ENCODE measurements at regions not wholly inside any gene's neighbourhood (a gene's known extent, or its start where the extent isn't known, plus 50 kb on each side); places are given as distances from the start of the nearest gene placed in this dataset.
A peak's percentile ranks its signal among the peaks of the same experiment; 100 is the strongest.
"Not testable (repeated sequence)": the region's sequence is repeated elsewhere in the genome, so short reads cannot be mapped to it uniquely, and the experiment has no call there.

DNA sequence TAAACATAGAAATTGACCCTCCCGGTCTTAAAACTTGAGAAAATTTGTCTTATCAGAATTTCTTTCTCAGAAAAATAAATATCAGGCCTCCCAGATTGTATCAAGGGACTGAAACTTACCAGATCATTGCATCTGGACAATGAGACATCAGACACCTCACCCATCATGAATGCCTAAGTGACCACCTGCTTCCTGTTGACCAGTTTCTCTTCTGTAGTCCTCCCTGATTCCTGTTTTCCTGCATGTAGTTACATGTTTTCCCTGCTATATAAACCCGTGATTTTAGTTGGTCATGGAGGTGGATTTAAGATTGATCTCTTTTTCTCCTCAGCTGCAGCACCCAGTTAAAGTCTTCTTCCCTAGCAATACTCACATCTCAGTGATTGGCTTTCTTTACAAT is 548.1 kb downstream of the PPP4R3C start:
- DNase-seq (ENCODE audit: low spot score), result no peak
- intact Hi-C loops (cut with DNase I), result no loop called here

DNA sequence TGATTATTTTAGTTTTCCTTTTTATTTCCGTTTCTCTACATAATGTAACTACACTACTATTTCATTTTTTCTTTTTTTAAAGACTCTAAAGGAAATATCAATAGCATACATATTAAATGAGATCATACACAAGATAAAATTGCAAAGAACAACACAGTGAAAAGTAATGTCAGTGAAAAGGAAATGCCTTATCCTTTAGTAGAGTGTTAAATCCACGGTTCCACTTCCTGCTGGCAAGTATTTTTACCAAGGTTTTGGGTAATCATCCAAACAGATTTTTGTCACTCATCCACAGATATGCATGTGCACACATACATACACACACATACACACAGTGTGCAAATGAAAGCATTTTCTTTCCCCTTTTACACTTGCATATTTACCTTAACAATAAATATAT is 548.9 kb downstream of the PPP4R3C start:
- no peak for DNase-seq (ENCODE audit: low spot score)
- intact Hi-C loops (cut with DNase I), result no loop called here

GRCh38 chrX:26911785-26912184 is 551.4 kb downstream of the PPP4R3C start:
- intact Hi-C loops (cut with DNase I), result not testable (repeated sequence)
- DNase-seq (ENCODE audit: low spot score), result peak; percentile 60

DNA sequence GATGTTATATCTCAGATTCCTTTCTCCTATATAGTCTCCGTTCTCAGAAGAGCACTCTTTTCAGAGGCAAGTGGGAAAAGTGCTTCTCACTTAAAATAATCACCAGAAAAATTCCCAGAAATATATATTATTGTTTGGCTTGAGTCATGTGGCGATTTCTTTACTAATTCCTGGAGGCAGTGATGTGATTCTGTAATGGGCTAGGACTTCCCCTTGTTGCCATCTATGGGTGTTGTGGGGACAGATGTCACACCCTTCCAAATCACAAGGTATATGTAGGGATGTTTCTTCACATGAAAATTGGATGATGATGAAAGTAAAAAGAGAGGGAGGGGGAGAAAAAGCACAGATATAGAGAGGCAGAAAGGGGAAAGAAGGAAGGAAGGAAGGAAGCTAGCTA is 553.4 kb downstream of the PPP4R3C start:
- DNase-seq (ENCODE audit: low spot score), result no peak
- intact Hi-C loops (cut with DNase I), result no loop called here

DNA sequence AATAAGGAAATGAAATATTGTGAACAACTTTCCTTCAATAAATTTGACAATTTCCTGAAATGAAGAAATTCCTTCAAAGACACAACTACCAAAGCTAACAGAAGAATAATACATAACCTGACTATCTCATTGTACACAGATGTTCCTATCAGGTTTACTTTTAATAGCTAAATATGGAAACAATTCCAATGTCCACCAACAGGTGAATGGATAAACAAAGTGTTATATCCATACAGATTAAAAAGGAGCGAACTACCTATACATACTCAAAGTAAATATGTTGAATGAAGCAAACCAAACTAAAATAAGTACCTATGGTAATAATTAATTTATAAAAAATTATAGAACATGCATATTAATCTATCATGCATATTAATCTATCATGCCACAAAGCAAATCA is 554.9 kb downstream of the PPP4R3C start:
- intact Hi-C loops (cut with DNase I), result no loop called here
- DNase-seq (ENCODE audit: low spot score), result no peak

DNA sequence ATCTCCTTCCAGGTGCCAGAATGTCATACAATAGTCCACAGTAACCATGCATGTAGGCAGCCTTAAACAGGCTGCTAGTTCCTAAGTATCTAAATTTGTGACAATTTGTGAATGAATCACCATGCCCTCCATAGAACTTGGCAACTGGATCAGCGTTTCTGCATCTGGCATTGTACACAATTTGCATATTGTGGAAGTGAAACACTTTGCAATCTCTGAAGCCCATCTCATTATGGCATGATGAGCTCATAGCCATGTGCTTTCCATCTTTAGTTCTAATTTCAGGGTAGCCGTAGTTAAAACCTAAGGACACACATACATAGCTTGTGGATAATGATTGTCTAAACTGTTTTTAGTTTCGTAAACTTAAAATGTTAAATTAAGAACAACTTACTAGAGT is 573.6 kb downstream of the PPP4R3C start:
- DNase-seq (ENCODE audit: low spot score), result no peak
- intact Hi-C loops (cut with DNase I), result no loop called here

DNA sequence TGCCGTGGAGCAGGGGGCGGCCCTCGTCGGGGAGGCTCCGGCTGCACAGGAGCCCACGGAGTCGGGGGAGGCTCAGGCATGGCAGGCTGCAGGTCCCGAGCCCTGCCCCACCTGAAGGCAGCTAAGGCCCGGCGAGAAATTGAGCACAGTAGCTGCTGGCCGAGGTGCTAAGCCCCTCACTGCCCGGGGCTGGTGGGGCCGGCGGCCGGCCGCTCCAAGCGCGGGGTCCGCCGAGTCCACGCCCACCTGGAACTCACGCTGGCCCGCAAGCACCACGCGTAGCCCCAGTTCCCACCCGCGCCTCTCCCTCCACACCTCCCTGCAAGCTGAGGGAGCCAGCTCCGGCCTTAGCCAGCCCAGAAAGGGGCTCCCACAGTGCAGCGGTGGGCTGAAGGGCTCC is 589.4 kb downstream of the PPP4R3C start:
- intact Hi-C loops (cut with DNase I), result no loop called here
- peak; percentile 58 for DNase-seq (ENCODE audit: low spot score)

- no peak for DNase-seq (ENCODE audit: low spot score)
- intact Hi-C loops (cut with DNase I), result no loop called here
These were observed 591.2 kb downstream of the PPP4R3C start for GRCh38 chrX:26871967-26872366.

GRCh38 chrX:26851981-26852380 is 611.2 kb downstream of the PPP4R3C start:
- intact Hi-C loops (cut with DNase I), result no loop called here
- DNase-seq (ENCODE audit: low spot score), result no peak

DNA sequence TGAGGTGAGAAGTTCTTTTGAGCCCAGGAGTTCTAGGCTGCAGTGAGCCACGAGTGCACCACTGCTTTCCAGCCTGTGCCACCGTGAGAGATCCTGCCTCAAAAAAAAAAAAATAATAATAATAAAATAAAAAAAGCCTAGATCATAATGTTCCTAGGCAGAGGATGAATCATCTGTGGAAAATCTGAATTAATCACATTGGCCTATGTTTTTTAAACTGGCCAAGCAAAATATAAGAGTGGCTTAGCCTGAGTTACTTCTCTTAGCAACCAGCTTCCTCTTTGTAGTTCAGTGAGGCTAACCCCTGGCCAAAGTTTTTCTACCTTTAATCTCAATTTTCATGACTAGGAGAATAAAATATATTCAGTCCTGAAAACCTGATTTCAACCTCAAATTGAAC is 614.6 kb downstream of the PPP4R3C start:
- no peak for DNase-seq (ENCODE audit: low spot score)
- intact Hi-C loops (cut with DNase I), result no loop called here

DNA sequence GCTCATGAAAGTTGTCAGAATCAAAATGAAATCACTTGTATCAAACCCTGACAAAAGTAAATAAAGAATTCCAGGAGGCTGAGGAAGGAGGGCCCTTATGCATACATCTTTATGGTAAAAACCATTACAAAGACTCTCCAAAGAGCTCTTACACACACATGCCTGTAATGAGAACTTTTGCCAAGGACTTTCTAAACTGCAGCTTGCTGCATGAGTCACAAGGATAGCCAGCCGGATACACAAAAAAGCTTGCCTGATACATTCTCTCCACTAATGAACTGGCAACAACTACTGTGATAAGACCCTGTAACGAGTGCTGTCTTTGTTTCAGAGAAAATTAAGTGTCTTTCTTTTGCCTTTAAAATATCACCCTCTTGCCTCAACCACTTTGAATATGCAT is 618.1 kb downstream of the PPP4R3C start:
- intact Hi-C loops (cut with DNase I), result no loop called here
- DNase-seq (ENCODE audit: low spot score), result no peak

DNA sequence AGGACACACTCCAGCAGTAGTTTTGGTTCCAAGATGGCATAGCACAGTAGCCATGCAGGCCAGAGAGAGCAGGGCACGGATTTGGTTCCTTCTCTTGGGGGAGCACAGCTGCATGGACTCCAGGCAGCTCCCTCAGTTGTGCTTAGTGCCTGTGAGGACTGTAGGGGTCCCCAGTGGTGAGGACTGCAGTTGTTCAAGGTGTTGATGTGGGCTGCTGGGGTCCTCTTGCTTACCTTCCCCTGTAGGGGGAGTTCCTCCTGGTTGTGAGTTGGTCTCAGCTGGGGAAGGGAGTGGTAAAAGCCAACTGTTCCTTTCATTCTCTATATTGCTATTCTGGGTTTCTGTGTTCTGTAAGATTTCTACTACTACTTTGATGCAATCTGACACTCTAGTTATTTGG is 606.5 kb downstream of the MAGEB5 start:
- no peak for DNase-seq (ENCODE audit: low spot score)
- intact Hi-C loops (cut with DNase I), result no loop called here

GRCh38 chrX:26789751-26790150 is 573.8 kb downstream of the MAGEB5 start:
- no peak for DNase-seq (ENCODE audit: low spot score)
- intact Hi-C loops (cut with DNase I), result no loop called here

DNA sequence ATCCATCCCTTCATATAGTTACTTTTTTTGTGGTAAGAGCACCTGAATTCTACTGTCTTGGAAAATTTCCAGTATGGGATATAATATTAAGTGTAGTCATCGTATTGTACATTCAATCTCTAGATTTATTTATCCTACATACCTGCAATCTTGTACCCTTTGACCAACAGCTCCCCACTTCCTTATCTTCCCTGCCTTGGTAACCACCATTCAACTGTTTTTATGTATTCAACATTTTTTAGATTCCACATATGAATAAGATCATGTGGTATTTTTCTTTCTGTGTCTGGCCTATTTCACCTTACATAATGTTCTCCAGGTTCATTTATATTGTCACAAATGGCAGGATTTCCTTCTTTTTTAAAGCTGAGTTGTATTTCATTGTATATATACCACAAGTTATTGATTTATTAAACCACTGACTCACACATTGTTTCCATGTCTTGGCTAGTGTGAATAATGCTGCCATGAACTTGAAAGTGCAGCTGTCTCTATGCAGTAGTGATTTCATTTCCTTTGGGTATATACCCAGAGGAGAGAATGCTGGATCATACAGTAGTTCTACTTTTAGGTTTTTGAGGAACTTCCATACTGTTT is 572.5 kb downstream of the MAGEB5 start:
- no peak for DNase-seq (ENCODE audit: low spot score)
- intact Hi-C loops (cut with DNase I), result no loop called here

GRCh38 chrX:26783512-26784225 is 567.7 kb downstream of the MAGEB5 start:
- intact Hi-C loops (cut with DNase I), result no loop called here
- DNase-seq (ENCODE audit: low spot score), result no peak

DNA sequence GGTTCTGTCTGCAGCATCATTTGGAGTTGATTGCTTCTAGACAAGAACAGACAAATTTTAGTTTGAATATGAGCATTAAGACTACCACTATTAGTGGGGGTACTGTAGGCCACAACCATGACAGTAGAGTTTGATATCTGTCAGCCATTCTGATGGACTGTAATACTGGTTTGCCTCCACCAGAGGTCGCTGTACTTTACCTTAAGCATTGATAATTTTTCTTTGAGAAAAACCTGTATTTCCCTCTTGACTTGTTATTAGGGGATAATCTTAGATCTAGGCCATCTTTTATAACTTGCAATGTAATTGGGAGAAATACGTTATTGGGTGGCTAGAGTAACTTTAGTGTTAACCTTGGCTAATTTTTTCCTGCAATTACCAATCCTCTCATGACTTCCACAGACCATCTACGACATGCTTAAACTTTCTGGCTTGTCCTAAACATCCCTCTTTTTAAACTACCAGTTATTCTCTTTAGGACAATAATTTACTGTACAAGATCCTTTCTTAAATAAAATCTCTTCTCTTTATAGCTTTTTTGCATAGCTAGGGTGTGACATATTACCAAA is 562.4 kb downstream of the MAGEB5 start:
- intact Hi-C loops (cut with DNase I), result no loop called here
- DNase-seq (ENCODE audit: low spot score), result no peak

GRCh38 chrX:26762253-26762652 is 546.3 kb downstream of the MAGEB5 start:
- intact Hi-C loops (cut with DNase I), result no loop called here

GRCh38 chrX:26755760-26756159 is 539.8 kb downstream of the MAGEB5 start:
- intact Hi-C loops (cut with DNase I); DNase-seq (ENCODE audit: low spot score): not testable (repeated sequence)

More at GRCh38 chrX:26762253-26762652, 546.3 kb downstream of the MAGEB5 start:
- DNase-seq (ENCODE audit: low spot score), result no peak

GRCh38 chrX:26747877-26748276 is 531.9 kb downstream of the MAGEB5 start:
- intact Hi-C loops (cut with DNase I), result no loop called here
- DNase-seq (ENCODE audit: low spot score), result peak; percentile 76

GRCh38 chrX:26722666-26723428 is 506.9 kb downstream of the MAGEB5 start:
- peak; percentile 58 for DNase-seq (ENCODE audit: low spot score)
- intact Hi-C loops (cut with DNase I), result no loop called here
